ENCODE measurements at regions not wholly inside any gene's neighbourhood (a gene's known extent, or its start where the extent isn't known, plus 50 kb on each side); places are given as distances from the start of the nearest gene placed in this dataset.
A peak's percentile ranks its signal among the peaks of the same experiment; 100 is the strongest.

GRCh38 chr9:84216151-84216550 lies 124.4 kb downstream of the SLC28A3 start:
- intact Hi-C loops (cut with micrococcal nuclease) (no loop called here), in situ Hi-C loops (cut with MboI; ENCODE audit: low sequenced_read_pairs) (no loop called here), dilution Hi-C loops (cut with HindIII; ENCODE audit: low sequenced_read_pairs, unreplicated experiment) (no loop called here)
- no peak overlapping the region for H4K5ac ChIP-seq (ENCODE audit: low read depth, low read length)
- no peak overlapping the region for H3K23ac ChIP-seq (ENCODE audit: low read depth, low read length)
- no peaks in the 10 kb centered on the region for H3K9me3 ChIP-seq (ENCODE audit: control insufficient read depth, insufficient read depth, low read length)
- no peak overlapping the region for H3K9ac ChIP-seq (ENCODE audit: low read depth, low read length)
- H2BK120ac ChIP-seq (ENCODE audit: low read depth, low read length): no peak overlapping the region
- no peak overlapping the region for H3K27ac ChIP-seq (ENCODE audit: insufficient read depth, low read length)
- no peak overlapping the region for H2AK9ac ChIP-seq (replicated peaks; ENCODE audit: low read depth, low read length, poor library complexity)
- ChIA-PET CTCF (no interaction called here), POLR2A (ENCODE audit: unreplicated experiment) (no interaction called here)
- no peak overlapping the region for H3K4ac ChIP-seq (ENCODE audit: low read depth, low read length)
- H2BK20ac ChIP-seq (ENCODE audit: low read depth, low read length): no peak overlapping the region
- peak; percentile 16 for DNase-seq
- BruUV-seq (replicated peaks): no TSS peak
- H2BK15ac ChIP-seq (ENCODE audit: low read depth, low read length): no peak overlapping the region
- H3K14ac ChIP-seq (replicated peaks; ENCODE audit: low read depth, low read length): no peak overlapping the region
- no CpG with 5 or more reads among the region's 2 CpGs for WGBS, 2 experiments (ENCODE audit: extremely low coverage in 2 of 2, insufficient read length in 1 of 2)
- H3K18ac ChIP-seq (ENCODE audit: low read depth, low read length): no peak overlapping the region
- H3K27me3 ChIP-seq (ENCODE audit: control insufficient read depth, insufficient read depth, low read length): peaks cover 2% of the 10 kb centered on the region
- no peak overlapping the region for H2AK5ac ChIP-seq (ENCODE audit: low read depth, low read length)
- no peak overlapping the region for H2BK5ac ChIP-seq (ENCODE audit: low read depth, low read length, poor library complexity, severe bottlenecking)
- ATAC-seq (ENCODE audit: low read depth): no peak
- no peak overlapping the region for H3K4me3 ChIP-seq (ENCODE audit: insufficient read depth, low read depth, low read length)
- no peak overlapping the region for H4K91ac ChIP-seq (ENCODE audit: insufficient read depth, low read depth, low read length)
- H4K20me1 ChIP-seq (ENCODE audit: insufficient read depth, low read length): no peaks in the 10 kb centered on the region
- H3K4me1 ChIP-seq (ENCODE audit: control insufficient read depth, insufficient read depth, low read length): no peaks in the 10 kb centered on the region
- H3K56ac ChIP-seq (ENCODE audit: extremely low read depth, insufficient read depth, low read length): no peak overlapping the region
- H4K8ac ChIP-seq (ENCODE audit: low read depth in 2 of 2, low read length in 2 of 2): no peak overlapping the region
- H3K36me3 ChIP-seq (ENCODE audit: control insufficient read depth, insufficient read depth, low read length): no peaks in the 10 kb centered on the region
- H2AFZ ChIP-seq (replicated peaks; ENCODE audit: low read length, poor library complexity): no peak overlapping the region
- H3K79me1 ChIP-seq (ENCODE audit: low read depth in 1 of 2, low read length in 2 of 2): no peaks in the 10 kb centered on the region
- no peaks in the 10 kb centered on the region for H3K9me1 ChIP-seq (ENCODE audit: insufficient read depth, low read length)
- TF ChIP-seq NFE2L2 (IDR thresholded peaks at IDR 0.05; ENCODE audit: low read depth, low read length) (no peak), CTCF (conservative IDR thresholded peaks at IDR 0.05; ENCODE audit: low read depth, low read length) (no peak), RAD21 (IDR thresholded peaks at IDR 0.05; ENCODE audit: low read length) (no peak)
- no peak overlapping the region for H3K4me2 ChIP-seq (ENCODE audit: low read depth, low read length)
